ENCODE measurements at regions not wholly inside any gene's neighbourhood (a gene's known extent, or its start where the extent isn't known, plus 50 kb on each side); places are given as distances from the start of the nearest gene placed in this dataset.

DNA sequence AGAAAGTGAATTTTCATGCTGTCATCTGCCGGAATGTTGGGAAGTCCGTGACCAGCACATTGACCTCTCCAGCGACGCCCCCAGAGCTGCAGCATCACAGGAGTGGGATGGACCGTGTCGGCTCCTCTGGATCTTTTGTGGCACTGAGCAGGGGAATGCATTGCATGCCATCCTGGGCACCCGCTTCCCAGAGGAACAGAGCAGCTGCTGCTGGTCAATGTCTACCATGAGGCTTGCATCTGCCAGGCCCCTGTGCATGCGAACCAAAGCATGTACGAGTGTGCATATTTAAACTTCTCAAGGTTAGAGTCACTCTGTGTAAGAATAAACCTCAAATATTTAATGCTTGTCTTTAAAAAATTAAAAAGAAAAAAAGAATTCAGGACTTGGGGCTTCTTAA is 414.8 kb downstream of the GADD45G start:
- H3K4me3 ChIP-seq (ENCODE audit: low read length), result no peak overlapping the region
- no peak for TF ChIP-seq ZNF274 (IDR thresholded peaks at IDR 0.05; ENCODE audit: low read depth, low read length)

DNA sequence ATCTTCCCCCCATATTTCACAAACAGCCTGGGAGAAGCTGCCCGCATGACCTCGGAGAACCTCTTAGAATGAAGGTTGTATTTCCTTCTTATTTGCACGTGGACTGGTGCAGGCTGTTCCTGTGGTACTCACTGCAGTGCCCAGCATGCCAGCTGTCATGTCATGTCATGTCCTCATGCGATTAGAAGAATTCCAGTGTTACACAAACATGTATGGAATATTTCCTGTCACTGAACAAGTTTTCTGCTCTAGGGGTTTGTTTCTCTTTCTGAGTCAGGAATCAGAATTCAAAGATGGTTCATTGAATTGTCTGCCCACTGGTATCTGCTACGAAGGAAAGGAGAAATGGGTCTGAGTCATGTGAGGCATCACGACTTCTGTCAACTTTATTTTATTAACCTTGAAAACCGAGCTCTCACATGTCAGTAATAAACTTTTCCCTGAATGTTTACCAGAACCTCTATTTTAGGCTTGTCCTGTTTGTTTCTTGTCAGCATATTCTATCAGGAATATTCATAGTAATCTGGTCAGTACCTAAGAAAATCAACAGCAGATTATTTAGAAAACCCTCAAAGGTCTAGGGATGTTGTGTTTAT is 415.6 kb downstream of the GADD45G start:
- TF ChIP-seq ZNF274 (IDR thresholded peaks at IDR 0.05; ENCODE audit: low read depth, low read length), result no peak
- H3K4me3 ChIP-seq (ENCODE audit: low read length), result no peak overlapping the region

DNA sequence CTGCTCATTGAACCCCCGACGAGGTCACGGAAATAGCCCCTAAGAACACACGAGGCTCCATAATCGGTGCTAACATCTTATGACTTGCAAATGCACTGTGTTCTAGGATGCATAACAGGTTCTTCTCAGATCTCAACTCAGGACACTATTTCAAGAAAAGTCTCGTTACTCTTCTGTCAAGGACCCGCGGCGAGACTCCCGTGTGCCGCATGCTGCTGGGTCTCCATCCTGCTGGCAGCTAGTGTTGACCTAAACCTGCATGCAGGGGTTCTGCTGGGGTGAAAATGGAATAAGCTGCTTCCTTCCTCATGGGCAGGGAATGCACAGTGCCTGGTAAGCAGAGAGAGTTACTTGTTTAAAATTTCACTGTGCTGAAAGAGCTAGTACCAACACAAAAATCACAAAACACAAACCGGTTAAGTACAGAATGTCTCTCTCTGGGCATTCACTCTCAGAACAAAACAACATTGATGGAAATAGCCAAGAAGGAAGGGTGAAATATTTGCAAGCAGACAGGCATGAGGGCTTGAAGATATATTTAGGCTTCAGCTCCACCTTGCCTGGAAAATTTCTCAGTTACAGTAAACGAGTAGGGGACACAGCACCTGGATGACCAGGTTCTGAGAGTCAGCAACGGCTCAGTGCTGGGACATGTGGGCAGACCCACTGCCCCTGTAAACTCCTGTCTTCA is 416.5 kb downstream of the GADD45G start:
- TF ChIP-seq ZNF274 (IDR thresholded peaks at IDR 0.05; ENCODE audit: low read depth, low read length), result no peak
- no peak overlapping the region for H3K4me3 ChIP-seq (ENCODE audit: low read length)

DNA sequence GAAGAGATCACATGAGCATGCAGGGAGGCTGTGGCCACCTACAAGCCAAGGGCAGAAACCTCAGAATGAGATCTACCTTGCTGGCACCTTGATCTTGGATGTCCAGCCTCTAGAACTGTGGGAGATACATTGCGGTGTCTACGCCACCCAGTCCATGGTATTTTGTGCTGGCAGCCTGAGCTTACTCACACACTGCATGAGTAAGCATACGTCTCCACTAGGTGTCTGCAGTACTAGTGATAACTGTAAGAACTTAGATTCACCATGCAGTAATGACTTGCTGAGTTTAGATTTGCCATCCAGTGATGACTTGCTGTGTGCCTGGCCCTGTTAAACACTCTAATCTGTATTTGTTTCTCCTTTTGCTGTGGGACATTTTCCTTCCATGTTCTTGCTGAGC is 417.7 kb downstream of the GADD45G start:
- TF ChIP-seq ZNF274 (IDR thresholded peaks at IDR 0.05; ENCODE audit: low read depth, low read length), result no peak

DNA sequence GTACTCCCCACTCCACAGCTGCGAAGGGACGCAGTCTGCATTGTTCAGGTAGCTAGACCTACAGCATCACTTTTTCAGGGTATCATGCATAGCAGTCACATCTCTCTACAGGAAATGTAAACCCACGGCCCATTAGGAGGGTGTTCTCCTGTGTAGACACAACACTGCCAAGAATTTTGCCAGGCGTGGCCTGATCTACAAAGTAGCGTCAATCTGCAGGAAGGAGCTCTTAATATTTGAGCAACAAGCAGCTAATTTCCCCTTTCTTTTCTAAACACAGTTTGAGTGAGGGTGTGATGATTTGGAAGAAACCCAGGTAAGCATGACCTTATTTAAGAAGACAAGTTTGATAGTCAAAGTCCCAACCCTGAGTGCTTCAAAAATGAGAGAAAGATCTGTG is 419.0 kb downstream of the GADD45G start:
- TF ChIP-seq ZNF274 (IDR thresholded peaks at IDR 0.05; ENCODE audit: low read depth, low read length), result no peak
- no peak overlapping the region for H3K4me3 ChIP-seq (ENCODE audit: low read length)

More for the DNA sequence above, 417.7 kb downstream of the GADD45G start:
- no peak overlapping the region for H3K4me3 ChIP-seq (ENCODE audit: low read length)

DNA sequence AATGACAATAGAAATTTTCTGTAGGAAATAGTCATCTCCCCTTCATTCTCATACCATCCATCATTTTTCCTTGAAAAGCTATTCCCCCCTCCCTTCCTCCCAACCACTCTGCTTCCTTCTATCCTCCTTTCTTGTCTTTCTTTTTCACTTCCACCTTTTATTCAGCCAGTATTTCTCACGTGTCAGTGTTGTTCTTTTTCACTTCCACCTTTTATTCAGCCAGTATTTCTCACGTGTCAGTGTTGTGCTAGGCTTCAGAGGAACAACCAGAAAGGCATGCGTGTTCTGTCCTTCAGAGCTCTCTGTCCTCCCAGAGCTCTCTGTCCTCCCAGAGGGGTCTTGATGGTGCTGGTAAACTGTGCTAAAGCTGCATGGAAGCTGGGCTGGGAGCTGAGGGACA is 419.6 kb downstream of the GADD45G start:
- no peak for TF ChIP-seq ZNF274 (IDR thresholded peaks at IDR 0.05; ENCODE audit: low read depth, low read length)
- H3K4me3 ChIP-seq (ENCODE audit: low read length), result no peak overlapping the region

DNA sequence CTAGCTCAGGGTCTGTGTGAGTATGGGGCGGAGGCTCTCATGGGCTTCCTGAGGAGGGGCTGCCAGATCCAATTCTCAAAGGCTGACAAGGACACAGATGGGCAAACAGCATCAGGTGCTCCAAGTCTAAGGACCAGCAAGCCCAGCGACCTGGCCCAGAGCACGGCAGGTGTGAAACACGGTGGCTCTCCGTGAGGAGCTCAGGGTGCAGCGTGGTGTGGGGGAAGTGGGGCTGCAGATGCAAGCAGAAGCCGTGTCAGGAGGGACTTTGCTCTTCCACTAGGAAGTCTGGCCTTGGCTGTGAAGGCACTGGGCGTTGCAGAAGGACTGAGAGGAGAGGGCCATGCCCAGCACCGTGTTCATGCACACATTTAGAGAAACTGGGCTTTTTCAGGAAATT is 420.0 kb downstream of the GADD45G start:
- no peak overlapping the region for H3K4me3 ChIP-seq (ENCODE audit: low read length)
- no peak for TF ChIP-seq ZNF274 (IDR thresholded peaks at IDR 0.05; ENCODE audit: low read depth, low read length)

DNA sequence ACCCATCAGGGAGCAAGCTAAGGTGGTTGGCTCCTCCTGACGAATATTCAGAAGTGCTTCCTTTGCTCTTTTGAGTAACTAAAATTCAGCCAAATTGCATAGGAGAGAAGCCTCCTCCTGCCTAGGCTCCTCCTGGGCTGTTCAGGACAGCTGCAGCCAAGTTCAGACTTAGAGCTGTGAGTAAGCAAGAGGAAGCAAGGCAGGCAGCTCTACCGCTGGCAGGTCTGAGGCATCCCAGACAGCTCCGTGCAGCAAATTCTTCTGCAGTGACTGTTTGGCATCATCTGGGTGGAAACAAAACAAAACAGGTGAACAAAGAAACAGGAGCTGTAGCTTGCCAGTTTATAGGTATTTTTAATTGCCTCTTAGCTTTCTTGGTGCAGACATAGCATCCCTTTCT is 421.0 kb downstream of the GADD45G start:
- no peak for TF ChIP-seq ZNF274 (IDR thresholded peaks at IDR 0.05; ENCODE audit: low read depth, low read length)
- H3K4me3 ChIP-seq (ENCODE audit: low read length), result no peak overlapping the region

DNA sequence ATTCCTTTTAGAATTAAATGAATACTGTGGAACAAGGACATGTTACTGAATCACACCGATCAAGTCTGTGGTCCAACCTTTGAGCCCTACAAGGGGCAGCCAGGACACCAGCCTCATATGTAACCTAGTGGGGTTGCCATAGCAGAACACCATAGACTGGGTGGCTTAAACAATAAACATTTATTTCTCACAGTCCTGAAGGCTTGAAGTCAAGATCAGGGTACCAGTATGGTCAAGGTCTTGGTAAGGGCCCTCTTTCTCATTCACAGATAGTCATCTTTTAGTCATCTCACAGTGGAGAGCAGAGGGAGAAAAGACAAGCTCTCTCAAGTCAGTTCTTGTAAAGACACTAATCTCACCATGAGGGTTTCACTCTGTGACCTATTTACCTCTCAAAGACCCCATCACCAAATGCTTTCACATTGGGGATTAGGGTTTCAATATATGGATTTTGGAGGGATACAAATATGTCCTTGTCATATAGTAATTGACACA is 422.5 kb downstream of the GADD45G start:
- TF ChIP-seq ZNF274 (IDR thresholded peaks at IDR 0.05; ENCODE audit: low read depth, low read length), result no peak
- H3K4me3 ChIP-seq (ENCODE audit: low read length), result no peak overlapping the region

DNA sequence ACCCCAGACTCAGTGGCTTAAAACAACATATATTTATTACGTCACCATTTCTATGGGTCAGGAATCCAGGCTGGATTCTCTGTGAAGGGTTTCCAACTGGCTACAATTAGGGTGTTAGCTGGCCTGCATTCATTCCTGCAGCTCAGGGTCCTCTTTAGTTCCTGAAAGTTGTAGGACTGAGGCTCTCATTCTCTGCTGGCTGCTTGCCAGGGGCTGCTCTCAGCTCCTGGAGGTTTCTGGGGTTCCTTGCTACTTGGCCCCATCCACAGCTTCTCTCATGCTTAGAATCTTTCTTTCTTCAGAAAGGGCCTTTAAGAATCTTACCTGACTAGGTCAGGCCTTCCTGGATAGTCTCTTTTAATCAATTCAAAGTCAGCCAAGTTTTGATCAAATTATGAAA is 424.6 kb downstream of the GADD45G start:
- no peak for TF ChIP-seq ZNF274 (IDR thresholded peaks at IDR 0.05; ENCODE audit: low read depth, low read length)
- H3K4me3 ChIP-seq (ENCODE audit: low read length), result no peak overlapping the region

DNA sequence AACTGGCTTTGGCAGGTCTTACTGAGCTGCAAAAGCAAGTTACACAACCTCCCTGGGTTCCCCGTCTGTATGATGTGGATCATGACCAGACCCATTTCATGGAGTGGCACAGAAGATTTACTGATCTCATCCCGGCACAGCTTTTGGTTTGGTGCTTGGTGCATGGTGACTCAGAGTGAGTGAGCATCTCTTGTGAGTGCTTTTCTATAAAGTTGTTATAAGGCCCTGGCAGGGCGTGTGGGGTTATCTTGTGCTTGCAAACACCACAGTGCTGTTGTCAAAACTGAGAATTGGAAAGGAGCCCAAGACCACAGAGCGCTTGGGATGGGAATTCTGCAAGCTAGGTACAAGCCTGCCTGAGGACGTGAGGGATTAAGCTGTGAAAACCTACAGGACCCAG is 425.2 kb downstream of the GADD45G start:
- H3K4me3 ChIP-seq (ENCODE audit: low read length), result no peak overlapping the region
- no peak for TF ChIP-seq ZNF274 (IDR thresholded peaks at IDR 0.05; ENCODE audit: low read depth, low read length)

DNA sequence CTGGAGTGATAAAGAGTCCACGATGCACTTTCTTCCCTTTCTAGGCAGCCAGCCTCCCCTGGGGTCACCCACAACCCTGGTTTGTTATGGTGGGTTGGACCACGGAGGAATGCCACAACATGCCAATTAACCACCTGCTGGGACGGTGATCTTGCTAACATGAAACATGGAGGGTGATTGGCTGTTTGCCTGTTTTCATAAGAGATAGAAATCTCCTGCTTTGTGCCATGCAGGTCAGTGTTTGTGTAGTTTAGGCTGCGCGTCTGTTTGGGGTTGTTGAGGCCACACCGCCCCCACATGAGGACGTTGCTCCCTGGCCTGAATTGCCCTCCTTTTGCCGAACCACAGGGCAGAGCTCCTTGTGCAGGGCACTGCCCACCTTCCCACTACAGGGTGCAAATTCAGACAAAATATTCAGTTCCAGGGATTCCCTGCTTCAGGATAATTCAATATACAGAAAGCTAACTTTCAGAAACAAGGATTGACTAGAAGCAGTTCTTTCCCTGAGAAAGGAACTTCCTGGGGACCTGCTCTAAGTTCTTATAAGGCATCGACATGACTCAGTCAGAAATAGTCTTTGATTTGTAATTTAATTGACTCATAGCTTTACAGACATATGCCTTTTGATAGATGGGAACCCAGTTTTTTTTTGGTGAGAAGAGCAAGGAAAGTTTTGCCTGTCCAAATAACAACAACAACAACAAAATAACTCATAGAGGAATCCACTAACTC is 427.6 kb downstream of the GADD45G start:
- TF ChIP-seq ZNF274 (IDR thresholded peaks at IDR 0.05; ENCODE audit: low read depth, low read length), result no peak
- H3K4me3 ChIP-seq (ENCODE audit: low read length), result no peak overlapping the region

DNA sequence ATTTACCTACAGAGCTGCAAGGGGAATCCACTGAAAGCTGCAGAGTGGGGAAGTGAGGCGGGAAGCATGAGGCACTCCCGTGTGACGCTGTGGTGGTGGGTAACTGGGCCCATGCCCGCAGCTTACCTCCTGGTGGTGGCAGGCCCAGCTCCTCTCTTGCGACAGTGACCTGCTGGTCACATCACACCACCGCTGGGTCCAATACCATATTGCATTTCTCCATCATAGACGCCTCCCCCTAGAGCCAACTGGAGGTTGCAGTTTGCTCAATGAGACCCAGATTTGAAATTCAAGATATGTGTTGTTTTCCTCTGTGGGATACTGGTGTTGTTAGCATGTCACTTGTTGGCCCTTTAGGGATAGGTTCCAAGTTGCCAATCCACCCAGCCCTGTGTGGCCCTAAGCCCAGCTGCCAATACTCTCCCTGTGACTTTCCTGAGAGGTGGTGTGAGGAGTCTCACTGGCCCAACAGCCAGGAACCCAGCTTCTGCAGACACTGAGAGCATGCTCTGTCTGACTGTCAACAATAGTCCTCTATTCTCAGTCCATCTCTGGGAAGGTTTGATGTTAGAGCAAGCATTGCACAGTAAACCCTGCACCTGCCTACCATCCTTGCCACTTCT is 428.3 kb downstream of the GADD45G start:
- no peak overlapping the region for H3K4me3 ChIP-seq (ENCODE audit: low read length)
- no peak for TF ChIP-seq ZNF274 (IDR thresholded peaks at IDR 0.05; ENCODE audit: low read depth, low read length)

DNA sequence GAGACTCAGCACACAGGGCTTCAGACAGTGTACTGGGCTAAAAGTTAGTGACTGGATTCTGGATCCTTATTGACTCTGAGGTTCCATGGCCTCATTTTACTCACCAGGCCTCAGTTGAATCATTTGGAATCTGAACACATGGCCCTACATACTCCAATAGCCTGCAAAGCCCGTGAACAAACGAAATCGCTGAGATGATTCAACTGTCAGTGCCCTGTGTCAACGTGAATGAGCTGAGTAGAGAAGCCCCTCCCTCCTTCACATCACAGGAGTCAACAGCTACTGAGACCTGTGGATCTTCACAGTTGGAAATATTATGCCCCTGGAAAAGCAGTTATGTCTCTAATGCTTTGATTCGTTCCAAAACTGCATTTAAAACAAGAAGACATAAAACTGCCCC is 429.3 kb downstream of the GADD45G start:
- TF ChIP-seq ZNF274 (IDR thresholded peaks at IDR 0.05; ENCODE audit: low read depth, low read length), result no peak
- no peak overlapping the region for H3K4me3 ChIP-seq (ENCODE audit: low read length)

All from GM08714 (cell line).